Activated T-helper 1 cell treated with anti-CD3 and anti-CD28 coated beads, Interleukin-12 subunit alpha, Interleukin-12 subunit beta, Interleukin-2, Interleukin-4 antibody, amounts not matched to agents 30 ng/mL and 10 ng/mL and 1 ng/mL, durations not matched to agents 14 hours and 24 hours and 36 hours (primary cell): ENCODE measurements at regions not wholly inside any gene's neighbourhood (a gene's known extent, or its start where the extent isn't known, plus 50 kb on each side); places are given as distances from the start of the nearest gene placed in this dataset.
"Not testable (repeated sequence)": the region's sequence is repeated elsewhere in the genome, so short reads cannot be mapped to it uniquely, and the experiment has no call there.

Experiments used
- DNase-seq: peaks from one replicate; pipeline ENCODE4 v3.0.0; 2021; ENCODE audit warnings: low spot score
- H3K27ac Mint-ChIP-seq: one replicate; pipeline ENCODE4 v1.8.0; 2021; ENCODE audit warnings: mild to moderate bottlenecking, mixed read lengths
- H3K27me3 Mint-ChIP-seq: one replicate; pipeline ENCODE4 v1.8.0; 2022; ENCODE audit warnings: mild to moderate bottlenecking, moderate library complexity, mixed read lengths; ENCODE audit not compliant: insufficient read depth
- H3K36me3 Mint-ChIP-seq: one replicate; pipeline ENCODE4 v1.8.0; 2021; ENCODE audit warnings: low read depth, mixed read lengths
- H3K4me1 Mint-ChIP-seq: one replicate; pipeline ENCODE4 v1.8.0; 2021; ENCODE audit warnings: low read depth, mixed read lengths
- H3K4me3 Mint-ChIP-seq: one replicate; pipeline ENCODE4 v1.8.0; 2021; ENCODE audit warnings: mild to moderate bottlenecking, moderate library complexity, mixed read lengths
- H3K9me3 Mint-ChIP-seq: one replicate; pipeline ENCODE4 v1.8.0; 2021; ENCODE audit warnings: mixed read lengths
- intact Hi-C: fragments of 100-400 bp; cut with micrococcal nuclease; formaldehyde crosslinking; loops from one replicate; pipeline ENCODE4 v1.15.1; 2024

- Mint-ChIP-seq H3K9me3 (no peaks in the 10 kb centered on the region), H3K4me3 (no peak overlapping the region), H3K36me3 (no peaks in the 10 kb centered on the region)
These were observed 436.6 kb upstream of the C1orf87 start for GRCh38 chr1:60510162-60510561.

GRCh38 chr1:60504206-60504840, 430.8 kb upstream of the C1orf87 start:
- intact Hi-C loops, result no loop called here
- Mint-ChIP-seq H3K27ac (no peak overlapping the region), H3K36me3 (no peaks in the 10 kb centered on the region), H3K9me3 (no peaks in the 10 kb centered on the region), H3K27me3 (no peaks in the 10 kb centered on the region), H3K4me1 (no peaks in the 10 kb centered on the region), H3K4me3 (no peak overlapping the region)
- DNase-seq, result no peak

More at GRCh38 chr1:60510162-60510561, 436.6 kb upstream of the C1orf87 start:
- H3K27me3 Mint-ChIP-seq, result no peaks in the 10 kb centered on the region
- no peak for DNase-seq
- no peak overlapping the region for H3K27ac Mint-ChIP-seq
- H3K4me1 Mint-ChIP-seq, result no peaks in the 10 kb centered on the region
- intact Hi-C loops, result no loop called here

DNA sequence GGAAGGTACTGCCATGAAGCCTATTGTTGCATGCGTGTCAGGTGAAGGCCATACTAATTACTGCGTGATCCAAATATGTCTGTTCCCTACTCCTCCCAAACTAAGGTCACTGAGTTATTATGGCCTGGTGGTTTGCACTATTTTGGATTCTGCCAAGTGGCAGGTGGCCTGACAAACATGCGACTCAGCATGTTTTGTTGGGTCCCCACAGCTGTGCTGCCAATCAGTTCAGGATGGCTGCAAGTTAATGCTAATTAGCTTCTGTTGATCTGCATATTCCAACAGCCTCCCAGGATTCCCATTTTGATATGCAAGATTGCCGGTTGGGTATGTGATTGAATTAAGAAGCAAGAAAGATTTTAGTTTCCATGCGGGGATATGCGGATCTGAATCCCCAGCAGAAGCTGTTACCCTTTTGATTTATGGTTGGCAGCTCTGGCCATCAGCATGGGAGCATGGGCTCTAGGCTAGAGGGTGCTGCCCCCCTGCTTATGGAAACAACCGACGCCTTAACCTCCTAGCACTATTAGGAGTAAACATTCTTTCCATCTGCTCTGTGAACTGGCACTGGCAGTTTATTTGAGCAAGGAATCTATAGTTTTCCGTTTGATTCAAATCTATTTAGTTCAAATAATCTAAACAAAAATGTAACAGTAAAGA, 429.8 kb upstream of the C1orf87 start:
- no peak overlapping the region for H3K27ac Mint-ChIP-seq
- H3K4me1 Mint-ChIP-seq, result no peaks in the 10 kb centered on the region
- H3K27me3 Mint-ChIP-seq, result no peaks in the 10 kb centered on the region
- no peaks in the 10 kb centered on the region for H3K36me3 Mint-ChIP-seq
- DNase-seq, result no peak
- H3K9me3 Mint-ChIP-seq, result no peaks in the 10 kb centered on the region
- H3K4me3 Mint-ChIP-seq, result no peak overlapping the region
- intact Hi-C loops, result no loop called here

- Mint-ChIP-seq H3K27me3 (no peaks in the 10 kb centered on the region), H3K36me3 (no peaks in the 10 kb centered on the region), H3K9me3 (peaks cover 3% of the 10 kb centered on the region), H3K4me3 (no peak overlapping the region), H3K27ac (no peak overlapping the region), H3K4me1 (no peaks in the 10 kb centered on the region)
- DNase-seq, result no peak
- intact Hi-C loops, result no loop called here
These were observed 428.9 kb upstream of the C1orf87 start for GRCh38 chr1:60502506-60502905.

DNA sequence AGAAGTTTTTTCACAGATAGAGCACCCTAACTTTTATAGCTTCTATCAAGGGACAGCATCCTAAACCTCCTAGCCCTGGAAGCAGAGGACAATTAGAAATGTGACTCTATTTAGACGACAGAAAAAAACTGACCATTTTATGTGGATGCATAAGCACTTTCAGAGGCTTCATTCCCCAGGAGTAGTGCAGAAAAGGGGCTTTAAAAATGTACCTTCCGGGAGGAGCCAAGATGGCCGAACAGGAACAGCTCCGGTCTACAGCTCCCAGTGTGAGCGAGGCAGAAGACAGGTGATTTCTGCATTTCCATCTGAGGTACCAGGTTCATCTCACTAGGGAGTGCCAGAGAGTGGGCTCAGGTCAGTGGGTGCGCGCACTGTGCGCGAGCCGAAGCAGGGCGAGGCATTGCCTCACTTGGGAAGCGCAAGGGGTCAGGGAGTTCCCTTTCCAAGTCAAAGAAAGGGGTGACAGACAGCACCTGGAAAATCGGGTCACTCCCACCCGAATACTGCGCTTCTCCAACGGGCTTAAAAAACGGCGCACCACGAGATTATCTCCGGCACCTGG, 416.4 kb upstream of the C1orf87 start:
- H3K4me1 Mint-ChIP-seq, DNase-seq, H3K27ac Mint-ChIP-seq, H3K9me3 Mint-ChIP-seq, H3K27me3 Mint-ChIP-seq, H3K4me3 Mint-ChIP-seq, intact Hi-C loops, H3K36me3 Mint-ChIP-seq: not testable (repeated sequence)

DNA sequence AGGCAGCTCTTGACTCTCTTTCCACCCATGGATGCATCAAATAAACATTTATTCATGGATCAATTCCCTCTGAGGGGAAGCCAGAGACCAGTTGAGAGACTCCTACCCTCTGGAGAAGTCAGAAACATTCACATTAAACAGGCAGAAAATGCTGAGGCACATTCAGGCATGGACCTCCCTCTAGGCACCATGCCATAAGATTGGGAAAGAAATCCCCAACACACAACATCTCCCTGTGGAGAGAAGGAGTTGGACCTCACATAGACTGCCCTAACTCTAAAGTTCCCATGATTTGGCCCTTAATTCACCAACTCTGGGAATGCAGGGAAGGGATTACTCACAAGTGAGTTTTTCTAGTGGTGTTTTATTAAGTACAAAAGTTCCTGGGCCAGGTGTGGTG, 415.3 kb upstream of the C1orf87 start:
- DNase-seq, result no peak
- Mint-ChIP-seq H3K9me3 (no peaks in the 10 kb centered on the region), H3K27me3 (no peaks in the 10 kb centered on the region)

DNA sequence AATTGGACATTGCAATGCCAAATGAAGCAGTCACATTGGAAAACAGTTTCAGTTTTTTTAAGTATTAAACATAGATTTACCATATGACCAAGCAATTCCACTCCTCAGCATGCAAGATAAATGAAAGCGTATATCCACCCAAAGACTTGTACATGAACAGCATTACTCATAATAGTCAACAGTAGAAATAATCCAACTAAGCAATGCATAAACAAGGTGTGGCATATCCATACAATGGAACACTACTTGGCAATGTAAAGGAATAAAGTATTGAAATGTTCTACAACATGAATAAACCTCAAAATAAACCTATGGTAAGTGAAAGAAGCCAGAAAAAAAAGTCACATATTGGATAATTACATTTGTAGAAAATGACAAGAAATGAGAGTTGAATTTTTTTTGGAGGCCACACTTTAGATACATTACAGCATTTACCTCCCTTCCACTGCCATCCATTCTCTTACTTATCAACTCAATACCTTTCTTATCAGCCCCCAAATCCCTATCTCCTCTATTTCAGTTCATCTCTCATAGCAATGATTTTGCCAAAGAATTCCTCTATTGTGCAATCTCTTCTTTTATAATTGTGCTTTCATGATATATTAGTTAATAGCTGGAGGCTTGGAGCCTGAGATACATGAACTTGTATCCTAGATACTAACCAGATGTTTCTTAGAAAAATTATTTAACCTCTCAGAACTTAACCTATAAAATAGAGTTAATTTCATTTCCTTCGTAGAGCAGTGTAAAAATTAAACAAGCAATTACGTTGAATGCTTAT, 414.2 kb upstream of the C1orf87 start:
- H3K27ac Mint-ChIP-seq, result no peak overlapping the region
- intact Hi-C loops, result no loop called here
- DNase-seq, result no peak
- H3K27me3 Mint-ChIP-seq, result no peaks in the 10 kb centered on the region
- H3K4me1 Mint-ChIP-seq, result no peaks in the 10 kb centered on the region
- no peaks in the 10 kb centered on the region for H3K9me3 Mint-ChIP-seq
- no peaks in the 10 kb centered on the region for H3K36me3 Mint-ChIP-seq
- no peak overlapping the region for H3K4me3 Mint-ChIP-seq

More for the DNA sequence above, 415.3 kb upstream of the C1orf87 start:
- H3K4me3 Mint-ChIP-seq, result no peak overlapping the region
- no peak overlapping the region for H3K27ac Mint-ChIP-seq
- no peaks in the 10 kb centered on the region for H3K4me1 Mint-ChIP-seq
- no peaks in the 10 kb centered on the region for H3K36me3 Mint-ChIP-seq
- intact Hi-C loops, result no loop called here

DNA sequence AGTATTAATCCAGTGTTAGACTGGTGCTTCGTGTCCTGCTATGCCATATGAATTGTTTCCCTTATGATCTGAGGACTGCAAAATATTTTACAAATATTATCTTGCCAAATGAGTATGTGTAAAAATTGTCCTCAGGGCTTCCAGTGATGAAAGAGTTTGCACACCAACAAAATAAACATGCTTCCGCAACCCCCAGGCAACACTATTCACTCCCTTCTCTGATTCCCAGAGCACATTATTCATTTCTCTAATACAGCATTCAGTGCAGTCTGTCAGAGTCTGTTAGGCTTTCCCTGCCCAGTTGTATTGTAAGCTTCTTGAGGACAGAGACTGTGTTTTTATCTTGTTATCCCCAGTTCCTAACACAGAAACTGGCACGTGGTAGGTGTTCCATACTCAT, 409.9 kb upstream of the C1orf87 start:
- Mint-ChIP-seq H3K27ac (no peak overlapping the region), H3K4me1 (no peaks in the 10 kb centered on the region), H3K36me3 (no peaks in the 10 kb centered on the region), H3K4me3 (no peak overlapping the region), H3K9me3 (peaks cover 4% of the 10 kb centered on the region), H3K27me3 (no peaks in the 10 kb centered on the region)
- no peak for DNase-seq
- intact Hi-C loops, result no loop called here

GRCh38 chr1:60470246-60470645, 396.7 kb upstream of the C1orf87 start:
- H3K4me1 Mint-ChIP-seq, result no peaks in the 10 kb centered on the region
- H3K4me3 Mint-ChIP-seq, result no peak overlapping the region
- no peak for DNase-seq
- intact Hi-C loops, result no loop called here
- H3K9me3 Mint-ChIP-seq, result no peaks in the 10 kb centered on the region
- no peak overlapping the region for H3K27ac Mint-ChIP-seq
- H3K27me3 Mint-ChIP-seq, result no peaks in the 10 kb centered on the region
- H3K36me3 Mint-ChIP-seq, result no peaks in the 10 kb centered on the region

DNA sequence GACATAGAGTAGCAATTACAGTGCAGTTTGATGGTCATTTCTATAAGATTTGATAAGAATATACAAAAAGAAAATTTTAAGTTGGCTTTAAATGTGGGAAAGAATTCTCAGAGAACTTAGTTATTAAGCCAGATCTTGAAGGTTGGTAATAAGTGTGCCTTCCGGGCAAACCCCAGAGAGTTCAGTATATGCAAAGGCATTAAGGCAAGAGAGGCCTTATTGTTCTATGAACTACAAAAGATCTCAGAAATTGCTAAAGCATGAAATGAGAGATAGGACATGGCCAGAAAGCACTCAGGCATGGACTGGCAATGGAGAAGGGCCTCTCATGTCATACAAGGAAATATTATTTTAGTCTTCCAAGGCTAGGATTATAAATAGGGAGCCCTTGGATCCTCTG, 390.2 kb upstream of the C1orf87 start:
- Mint-ChIP-seq H3K36me3 (no peaks in the 10 kb centered on the region), H3K9me3 (no peaks in the 10 kb centered on the region), H3K27me3 (no peaks in the 10 kb centered on the region), H3K4me1 (no peaks in the 10 kb centered on the region), H3K27ac (no peak overlapping the region), H3K4me3 (no peak overlapping the region)
- intact Hi-C loops, result no loop called here
- DNase-seq, result no peak

GRCh38 chr1:60463146-60463545, 389.6 kb upstream of the C1orf87 start:
- Mint-ChIP-seq H3K4me1 (no peaks in the 10 kb centered on the region), H3K9me3 (no peaks in the 10 kb centered on the region), H3K27ac (no peak overlapping the region), H3K27me3 (no peaks in the 10 kb centered on the region), H3K4me3 (no peak overlapping the region), H3K36me3 (no peaks in the 10 kb centered on the region)
- DNase-seq, result no peak
- intact Hi-C loops, result no loop called here

- Mint-ChIP-seq H3K9me3 (no peaks in the 10 kb centered on the region), H3K4me3 (no peak overlapping the region), H3K27me3 (no peaks in the 10 kb centered on the region), H3K36me3 (no peaks in the 10 kb centered on the region), H3K4me1 (no peaks in the 10 kb centered on the region), H3K27ac (no peak overlapping the region)
- intact Hi-C loops, result no loop called here
- no peak for DNase-seq
These were observed 388.5 kb upstream of the C1orf87 start for GRCh38 chr1:60461925-60462595.

- Mint-ChIP-seq H3K9me3 (no peaks in the 10 kb centered on the region), H3K4me1 (no peaks in the 10 kb centered on the region), H3K27ac (no peak overlapping the region), H3K27me3 (no peaks in the 10 kb centered on the region), H3K4me3 (no peak overlapping the region), H3K36me3 (no peaks in the 10 kb centered on the region)
- no peak for DNase-seq
- intact Hi-C loops, result no loop called here
These were observed 384.5 kb upstream of the C1orf87 start for GRCh38 chr1:60458111-60458510.
